OCI-LY1 (cell line): ENCODE measurements at regions not wholly inside any gene's neighbourhood (a gene's known extent, or its start where the extent isn't known, plus 50 kb on each side); places are given as distances from the start of the nearest gene placed in this dataset.

Source experiments
- CTCF ChIP-seq: fragments of 200-600 bp; sonication (generic), shearing (Covaris generic); IDR thresholded peaks from 2 replicates; pipeline ENCODE4 v1.5.1; 2017; ENCODE audit warnings: mild to moderate bottlenecking, antibody characterized with exemption, low read length, moderate library complexity, mixed read lengths
- EZH2 ChIP-seq: fragments of 200-600 bp; sonication (generic), shearing (Covaris generic); IDR thresholded peaks from 2 replicates; pipeline ENCODE4 v1.8.0; 2017; ENCODE audit warnings: borderline replicate concordance, mixed run types, mild to moderate bottlenecking, antibody characterized with exemption, low read length, moderate library complexity, mixed read lengths

GRCh38 chr17:36661047-36661666, 59.8 kb downstream of the MRM1 start:
- no peak for TF ChIP-seq CTCF
- TF ChIP-seq EZH2: no peak
